Gastrocnemius medialis (tissue), 4 donors: ENCODE measurements at regions not wholly inside any gene's neighbourhood (a gene's known extent, or its start where the extent isn't known, plus 50 kb on each side); places are given as distances from the start of the nearest gene placed in this dataset.
"Not testable (repeated sequence)": the region's sequence is repeated elsewhere in the genome, so short reads cannot be mapped to it uniquely, and the experiment has no call there.

Experiments used
- ATAC-seq, 2 donors: fragments of 150-250 bp; one replicate each; pipeline ENCODE4 v1.9.1; 2016
- DNase-seq, 2 donors: peaks; one replicate each; pipeline ENCODE4 v3.0.0-alpha.2; 2019
- H3K27ac ChIP-seq, 4 donors: fragments of 200-600 bp; sonication (generic); 1 replicate in 1 of 4; 2 replicates in 3 of 4; pipeline ENCODE4 v1.5.1; 2016 to 2018; ENCODE audit warnings: mild to moderate bottlenecking in 2 of 4, moderate library complexity in 1 of 4
- H3K27me3 ChIP-seq, 3 donors: fragments of 200-600 bp; sonication (generic) in 2 of 3; 1 replicate in 1 of 3; 2 replicates in 2 of 3; pipeline versions ENCODE4 v1.5.1 to v1.6.0; 2016 to 2019; ENCODE audit warnings: mild to moderate bottlenecking in 1 of 3, moderate library complexity in 1 of 3
- H3K36me3 ChIP-seq, 2 donors: fragments of 200-600 bp; sonication (generic) in 1 of 2; one replicate each; pipeline ENCODE4 v1.5.1; 2017 to 2018
- H3K4me1 ChIP-seq, 2 donors: fragments of 200-600 bp; sonication (generic) in 1 of 2; one replicate each; pipeline ENCODE4 v1.5.1; 2016 to 2017; ENCODE audit warnings: mild to moderate bottlenecking in 2 of 2
- H3K4me3 ChIP-seq, 4 donors: fragments of 200-600 bp; sonication (generic) in 3 of 4; 1 replicate in 1 of 4; 2 replicates in 3 of 4; pipeline ENCODE4 v1.5.1; 2016 to 2019; ENCODE audit warnings: mild to moderate bottlenecking in 2 of 4
- H3K9me3 ChIP-seq, 3 donors: fragments of 200-600 bp; sonication (generic) in 2 of 3; 1 replicate in 1 of 3; 2 replicates in 2 of 3; pipeline ENCODE4 v1.5.1; 2016 to 2019
- in situ Hi-C, 4 donors: fragments of 200-750 bp; cut with MboI; loops; one replicate each; pipeline versions ENCODE4 v1.15.0 to v1.8.0; 2017; ENCODE audit warnings: low sequenced_read_pairs in 4 of 4
- intact Hi-C: fragments of 100-400 bp; cut with DNase I; formaldehyde crosslinking; loops from one replicate; pipeline ENCODE4 v1.15.1; 2023; ENCODE audit warnings: low total_unique reads

DNA sequence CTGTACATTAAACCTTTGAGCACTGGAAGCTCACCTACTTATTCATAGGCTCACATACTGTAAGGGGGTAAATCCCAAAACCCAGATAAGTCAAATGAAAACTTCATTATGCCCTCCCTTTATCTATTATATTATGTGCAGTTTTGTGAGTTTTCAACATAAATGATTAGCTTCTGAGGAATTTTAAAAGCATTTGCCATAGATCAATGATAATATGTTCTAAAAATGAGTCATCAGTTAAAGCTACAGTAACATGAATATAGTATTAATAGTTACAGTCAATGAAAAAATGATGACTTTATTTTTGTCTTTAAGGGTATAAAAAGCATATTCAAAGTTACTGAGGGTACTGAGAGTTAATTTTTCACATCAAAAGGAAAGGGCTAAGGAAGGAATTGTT, 151.9 kb downstream of the SPATA31A6 start:
- ATAC-seq, intact Hi-C loops, in situ Hi-C loops, H3K9me3 ChIP-seq, H3K4me1 ChIP-seq, H3K36me3 ChIP-seq, H3K27me3 ChIP-seq, DNase-seq, H3K27ac ChIP-seq, H3K4me3 ChIP-seq: not testable (repeated sequence)

DNA sequence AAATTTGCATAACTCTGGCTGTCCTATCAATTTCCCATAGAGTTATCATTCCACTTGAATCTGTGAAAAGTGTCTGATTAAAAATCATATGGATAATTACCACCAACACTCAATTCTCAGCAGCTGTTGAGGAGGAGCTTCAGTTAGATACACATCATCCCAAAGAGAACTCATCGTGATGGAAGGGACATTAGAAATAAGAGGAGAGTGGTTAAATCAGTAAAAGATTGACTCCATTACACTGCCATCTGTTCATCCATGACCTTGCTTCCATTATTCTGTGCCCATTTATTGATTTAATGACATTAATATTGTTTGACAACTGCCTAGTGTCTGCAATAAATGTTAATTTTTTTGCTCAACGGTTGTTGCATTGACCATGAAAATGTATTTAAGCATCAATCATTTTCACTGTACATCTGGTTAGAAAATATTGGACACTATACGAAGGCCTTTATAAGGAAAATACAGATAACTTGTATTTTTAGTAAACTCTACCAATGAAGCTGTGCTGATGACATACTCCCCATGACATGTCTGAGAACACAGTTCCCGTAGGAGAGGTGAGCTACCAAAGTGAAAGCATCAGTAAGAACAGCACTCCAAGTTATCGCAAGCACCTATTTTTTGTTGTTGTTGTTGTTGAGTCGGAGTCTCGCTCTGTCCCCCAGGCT, 152.7 kb downstream of the SPATA31A6 start:
- H3K36me3 ChIP-seq, in situ Hi-C loops, H3K27me3 ChIP-seq, ATAC-seq, intact Hi-C loops, H3K4me1 ChIP-seq, H3K27ac ChIP-seq, H3K4me3 ChIP-seq, DNase-seq, H3K9me3 ChIP-seq: not testable (repeated sequence)

DNA sequence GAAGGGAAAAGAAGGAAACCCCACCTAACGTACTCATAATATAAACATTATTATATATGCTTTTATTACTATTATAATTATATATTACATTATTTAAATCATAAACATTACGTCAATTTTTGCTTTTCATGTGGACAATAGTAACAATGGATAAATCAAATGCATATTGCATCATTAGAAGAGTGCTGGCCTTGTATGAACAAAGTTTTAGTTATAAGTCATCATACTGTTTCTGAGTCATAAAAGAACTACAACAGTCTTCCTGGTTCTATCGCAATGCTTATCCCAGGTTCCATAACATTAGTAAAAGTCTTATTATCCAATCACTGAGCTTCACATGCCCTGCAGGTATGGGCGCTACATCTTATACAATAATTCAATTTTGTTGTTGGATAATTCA, 154.8 kb downstream of the SPATA31A6 start:
- ATAC-seq, intact Hi-C loops, H3K4me3 ChIP-seq, H3K27ac ChIP-seq, H3K36me3 ChIP-seq, H3K9me3 ChIP-seq, H3K4me1 ChIP-seq, H3K27me3 ChIP-seq, in situ Hi-C loops, DNase-seq: not testable (repeated sequence)

DNA sequence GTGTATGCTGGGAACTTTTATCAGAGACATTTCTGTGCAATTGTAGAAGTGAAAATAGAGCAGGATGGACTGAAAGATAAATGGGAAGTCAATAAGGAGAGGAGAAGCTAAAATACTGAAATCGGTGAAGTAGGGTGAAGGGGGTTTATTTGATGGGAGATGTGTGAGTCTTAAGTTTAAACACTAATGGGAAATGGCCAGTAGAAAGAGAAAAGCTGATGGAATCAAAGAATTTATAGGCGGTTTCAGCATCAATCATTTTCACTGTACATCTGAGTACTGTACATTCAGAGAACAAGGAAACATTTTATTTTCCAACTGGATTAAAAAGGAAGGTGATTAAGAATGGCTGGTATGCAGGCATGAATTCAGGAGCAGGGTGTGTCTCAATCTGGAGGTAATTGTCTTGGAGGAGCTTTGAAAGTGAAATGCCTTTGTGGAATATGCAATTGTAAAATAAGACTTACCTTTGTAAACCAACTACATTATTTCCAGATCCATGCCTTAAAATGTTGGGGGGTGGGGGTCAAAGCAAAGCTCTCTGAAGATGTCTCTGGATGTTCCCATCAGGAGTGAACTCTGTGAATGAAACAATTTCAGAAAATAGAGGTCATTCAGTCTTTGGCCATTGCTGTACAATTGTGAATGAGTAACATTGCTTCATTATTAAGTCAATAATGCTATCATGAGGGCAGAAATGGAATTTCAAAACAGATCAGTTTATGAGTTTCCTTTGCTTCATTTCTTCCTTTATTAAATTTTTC, 156.4 kb downstream of the SPATA31A6 start:
- in situ Hi-C loops, intact Hi-C loops, H3K9me3 ChIP-seq, ATAC-seq, H3K36me3 ChIP-seq, H3K27me3 ChIP-seq, H3K27ac ChIP-seq, DNase-seq, H3K4me1 ChIP-seq, H3K4me3 ChIP-seq: not testable (repeated sequence)

DNA sequence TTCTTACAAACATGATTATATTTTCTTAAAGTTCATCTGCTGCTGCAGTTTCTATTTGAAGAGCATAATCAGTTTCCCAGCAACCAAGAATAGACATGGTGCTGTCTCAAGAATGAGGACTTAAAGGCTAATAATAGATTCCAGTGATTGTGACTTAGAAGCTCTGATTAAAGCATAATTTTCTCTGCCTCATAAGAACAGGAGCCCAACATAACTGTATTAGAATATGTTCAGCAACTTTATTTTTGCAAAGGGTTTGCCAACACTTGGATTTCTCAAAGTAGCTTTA, 156.9 kb downstream of the SPATA31A6 start:
- H3K27ac ChIP-seq, in situ Hi-C loops, intact Hi-C loops, DNase-seq, H3K9me3 ChIP-seq, H3K36me3 ChIP-seq, ATAC-seq, H3K27me3 ChIP-seq, H3K4me1 ChIP-seq, H3K4me3 ChIP-seq: not testable (repeated sequence)

DNA sequence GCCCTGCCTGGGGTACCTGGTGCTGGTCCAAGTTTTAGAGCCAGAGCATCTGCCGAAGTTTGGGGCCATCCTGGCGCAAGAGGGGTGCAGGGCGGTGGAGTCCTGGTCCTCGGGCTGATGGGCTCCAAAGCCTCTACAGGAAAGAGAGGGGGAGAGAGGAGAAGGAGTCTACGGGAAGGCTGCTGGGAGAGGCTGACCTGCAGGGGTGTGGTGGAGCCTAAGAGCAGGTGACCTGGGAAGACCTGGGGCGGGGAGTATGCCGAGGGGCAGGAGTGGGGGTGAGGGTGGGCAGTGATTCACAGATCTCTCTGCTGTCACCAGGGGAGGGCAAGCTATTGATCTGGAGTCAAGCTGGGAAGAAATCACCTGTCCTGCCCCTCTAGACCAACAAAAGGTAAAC, 158.4 kb downstream of the SPATA31A6 start:
- H3K4me1 ChIP-seq, H3K4me3 ChIP-seq, H3K9me3 ChIP-seq, H3K27me3 ChIP-seq, intact Hi-C loops, in situ Hi-C loops, DNase-seq, H3K27ac ChIP-seq, H3K36me3 ChIP-seq, ATAC-seq: not testable (repeated sequence)

DNA sequence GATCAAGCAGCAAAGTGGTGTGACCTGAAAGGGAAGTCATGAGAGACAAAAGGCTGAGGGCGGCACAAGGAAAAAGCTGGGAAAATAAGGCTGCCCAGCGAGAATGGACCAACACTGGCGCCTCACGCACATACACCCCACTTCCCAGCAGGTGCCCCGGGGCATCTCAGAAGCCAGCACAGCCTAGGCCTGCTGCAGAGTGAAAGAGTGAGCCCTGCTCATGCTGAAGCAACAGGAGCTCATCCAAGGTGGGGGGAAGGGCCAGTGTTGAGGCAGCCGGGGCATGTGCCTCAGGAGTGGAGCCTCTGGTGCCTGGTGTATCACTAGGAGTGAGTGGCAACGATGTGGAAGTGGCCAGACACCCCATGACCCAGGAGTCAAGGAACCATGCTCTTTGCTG, 158.8 kb downstream of the SPATA31A6 start:
- DNase-seq, H3K9me3 ChIP-seq, ATAC-seq, H3K4me1 ChIP-seq, H3K27me3 ChIP-seq, H3K27ac ChIP-seq, H3K36me3 ChIP-seq, in situ Hi-C loops, intact Hi-C loops, H3K4me3 ChIP-seq: not testable (repeated sequence)

DNA sequence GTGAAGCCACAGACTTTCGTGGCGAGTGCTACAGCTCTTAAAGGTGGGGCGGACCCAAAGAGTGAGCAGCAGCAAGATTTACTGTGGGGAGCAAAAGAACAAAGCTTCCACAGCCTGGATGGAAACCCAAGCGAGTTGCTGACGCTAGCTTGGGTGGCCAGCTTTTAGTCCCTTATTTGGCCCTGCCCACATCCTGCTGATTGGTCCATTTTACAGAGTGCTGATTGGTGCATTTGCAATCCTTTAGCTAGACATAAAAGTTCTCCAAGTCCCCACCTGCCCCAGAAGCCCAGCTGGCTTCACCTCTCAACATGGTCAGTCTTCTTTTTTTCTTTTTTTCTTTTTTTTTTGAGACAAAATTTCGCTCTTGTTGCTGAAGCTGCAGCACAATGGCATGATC, 161.0 kb downstream of the SPATA31A6 start:
- H3K9me3 ChIP-seq, H3K4me3 ChIP-seq, H3K27ac ChIP-seq, H3K36me3 ChIP-seq, DNase-seq, intact Hi-C loops, ATAC-seq, in situ Hi-C loops, H3K27me3 ChIP-seq, H3K4me1 ChIP-seq: not testable (repeated sequence)

DNA sequence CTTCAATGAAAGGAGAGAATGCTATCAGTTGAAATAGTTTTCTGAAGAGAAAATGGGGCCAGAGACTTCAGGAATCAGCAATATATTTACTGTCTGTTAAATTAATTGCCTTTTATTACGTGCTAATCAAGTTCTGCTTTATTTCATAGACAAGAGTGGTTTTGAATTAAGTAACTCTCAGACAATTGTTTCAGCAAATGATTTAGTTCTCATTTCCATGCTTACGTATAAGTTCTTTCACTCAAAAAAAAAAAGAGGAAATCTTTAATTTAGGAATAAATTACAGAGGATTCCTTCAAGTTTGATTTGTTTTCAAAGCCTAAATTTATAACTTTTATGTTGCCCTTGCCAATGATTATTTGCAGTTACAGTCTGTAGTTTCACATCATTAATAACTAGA, 163.5 kb downstream of the SPATA31A6 start:
- ATAC-seq, H3K4me1 ChIP-seq, in situ Hi-C loops, H3K4me3 ChIP-seq, intact Hi-C loops, H3K27ac ChIP-seq, DNase-seq, H3K9me3 ChIP-seq, H3K36me3 ChIP-seq, H3K27me3 ChIP-seq: not testable (repeated sequence)

DNA sequence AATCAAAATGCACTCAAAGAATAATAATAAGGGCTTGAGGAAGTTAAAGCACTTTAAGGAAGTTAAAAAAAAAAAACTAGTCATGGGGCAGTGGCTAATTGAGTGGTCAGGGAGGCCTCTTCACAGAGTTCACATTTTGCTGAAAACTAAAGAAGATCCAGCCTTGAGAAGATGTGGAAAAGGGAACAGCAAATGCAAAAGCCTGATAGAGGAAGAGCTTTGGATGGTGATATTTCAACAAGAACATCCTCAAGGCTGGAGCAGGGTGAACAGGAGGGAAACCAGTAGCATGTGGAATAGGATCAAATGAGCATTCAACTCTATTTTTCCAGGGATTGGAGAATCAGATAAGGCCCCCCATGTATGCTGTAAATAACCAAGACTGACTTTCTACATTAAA, 165.7 kb downstream of the SPATA31A6 start:
- H3K4me1 ChIP-seq, H3K27ac ChIP-seq, H3K27me3 ChIP-seq, H3K4me3 ChIP-seq, ATAC-seq, H3K36me3 ChIP-seq, H3K9me3 ChIP-seq, in situ Hi-C loops, DNase-seq, intact Hi-C loops: not testable (repeated sequence)

DNA sequence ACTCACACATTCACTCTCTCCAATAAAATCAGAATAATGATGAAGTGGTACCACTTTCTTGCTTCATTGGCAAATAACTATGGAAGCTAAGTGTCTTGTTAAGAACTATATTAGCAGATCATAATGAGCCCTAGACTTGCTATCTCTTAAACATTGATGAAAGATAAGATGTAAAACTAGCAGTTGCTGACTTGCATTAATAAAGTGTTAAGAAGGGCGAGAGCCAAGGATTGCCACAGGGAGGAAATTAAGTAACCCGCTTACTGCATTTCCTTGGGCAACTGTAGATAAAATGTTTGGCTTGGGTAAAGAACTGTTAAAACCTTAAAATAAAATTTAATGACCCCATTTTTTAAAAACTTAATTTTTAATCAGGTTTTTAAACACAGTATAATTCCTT, 167.0 kb downstream of the SPATA31A6 start:
- in situ Hi-C loops, H3K4me1 ChIP-seq, H3K4me3 ChIP-seq, H3K27ac ChIP-seq, ATAC-seq, DNase-seq, H3K27me3 ChIP-seq, H3K9me3 ChIP-seq, intact Hi-C loops, H3K36me3 ChIP-seq: not testable (repeated sequence)

DNA sequence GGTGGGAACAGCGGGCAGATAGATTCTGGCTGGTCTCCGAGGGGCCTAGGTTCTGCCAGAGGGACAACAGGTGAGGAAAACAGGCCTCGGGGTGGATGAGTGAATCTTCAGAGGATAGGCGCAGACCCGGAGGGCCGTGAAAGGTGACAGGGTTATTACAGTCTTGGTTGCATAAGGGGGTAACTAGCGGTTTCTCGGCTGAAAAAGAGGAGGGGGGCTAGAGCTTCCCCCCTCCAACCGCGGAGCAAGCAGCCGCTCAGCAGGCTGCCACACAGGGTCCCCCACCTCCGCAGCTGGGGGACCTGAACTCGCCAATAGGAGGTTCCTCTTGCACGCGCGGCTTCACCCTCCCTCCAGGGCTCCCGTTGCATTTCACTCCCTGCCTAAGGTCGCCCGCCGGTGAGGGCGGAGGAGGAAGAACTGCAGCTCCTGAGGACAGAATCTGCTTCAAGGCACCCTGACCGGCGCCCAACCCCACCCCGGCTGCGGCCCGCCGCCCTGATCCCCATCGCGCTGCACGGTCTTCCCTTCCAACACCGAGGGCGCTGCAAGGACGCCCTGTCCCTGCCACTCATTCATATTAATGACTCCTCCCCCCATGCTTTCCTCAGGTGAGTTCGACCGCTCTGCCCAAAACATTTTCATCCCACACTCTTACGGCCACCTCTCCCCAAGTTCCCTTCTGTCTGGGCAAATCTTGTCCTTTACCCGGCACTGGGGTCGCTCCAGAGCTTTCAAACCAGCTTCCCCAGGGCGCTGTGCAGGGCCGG, 174.3 kb downstream of the SPATA31A6 start:
- H3K27ac ChIP-seq, intact Hi-C loops, H3K4me3 ChIP-seq, H3K9me3 ChIP-seq, H3K36me3 ChIP-seq, ATAC-seq, in situ Hi-C loops, H3K27me3 ChIP-seq, DNase-seq, H3K4me1 ChIP-seq: not testable (repeated sequence)
